ENCODE measurements at regions not wholly inside any gene's neighbourhood (a gene's known extent, or its start where the extent isn't known, plus 50 kb on each side); places are given as distances from the start of the nearest gene placed in this dataset.

DNA sequence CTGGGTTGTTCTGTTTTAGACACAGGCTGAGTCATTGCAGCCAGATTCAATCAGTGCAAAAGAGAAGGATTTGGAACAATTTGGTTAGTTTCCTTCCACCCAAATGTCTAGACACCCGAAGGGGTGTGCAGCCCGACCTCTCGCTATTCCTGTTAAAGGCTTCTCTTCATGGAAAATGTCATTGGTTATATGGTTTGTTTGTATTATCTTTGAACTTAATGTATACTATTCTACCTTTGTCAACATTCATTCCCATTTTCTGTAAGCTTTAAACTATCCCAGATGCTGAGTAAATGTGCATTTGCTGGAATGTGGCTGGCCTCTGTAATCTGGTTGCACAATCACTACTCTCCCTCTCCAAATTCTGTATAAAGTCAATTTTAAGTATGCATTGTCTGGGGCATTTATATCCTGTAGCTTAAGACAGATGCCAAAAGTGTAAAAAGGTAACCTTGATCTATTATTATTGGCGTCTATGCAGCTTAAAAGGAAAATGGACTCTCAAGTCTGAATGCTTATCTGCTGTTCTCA is 80.4 kb upstream of the RND3 start:
- no peak for DNase-seq

DNA sequence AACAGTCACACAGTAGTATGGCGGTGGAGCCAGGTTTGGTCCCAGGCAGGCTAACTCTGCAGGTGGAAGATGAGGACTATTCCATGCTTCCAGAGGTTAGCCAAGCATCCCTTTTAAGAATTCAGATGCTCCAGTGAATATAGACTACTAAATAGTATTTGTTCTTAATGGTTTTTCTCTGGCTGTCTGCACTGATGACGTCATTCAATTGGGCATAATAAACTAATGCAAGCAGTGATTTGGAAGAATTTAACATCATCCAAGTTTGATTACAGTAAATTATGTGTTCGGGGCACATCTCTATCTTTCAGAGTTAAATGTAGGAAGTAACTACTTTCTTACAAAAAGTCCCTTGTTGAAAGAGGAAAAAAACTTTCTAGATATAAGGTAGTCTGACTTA is 78.8 kb upstream of the RND3 start:
- no peak for DNase-seq

DNA sequence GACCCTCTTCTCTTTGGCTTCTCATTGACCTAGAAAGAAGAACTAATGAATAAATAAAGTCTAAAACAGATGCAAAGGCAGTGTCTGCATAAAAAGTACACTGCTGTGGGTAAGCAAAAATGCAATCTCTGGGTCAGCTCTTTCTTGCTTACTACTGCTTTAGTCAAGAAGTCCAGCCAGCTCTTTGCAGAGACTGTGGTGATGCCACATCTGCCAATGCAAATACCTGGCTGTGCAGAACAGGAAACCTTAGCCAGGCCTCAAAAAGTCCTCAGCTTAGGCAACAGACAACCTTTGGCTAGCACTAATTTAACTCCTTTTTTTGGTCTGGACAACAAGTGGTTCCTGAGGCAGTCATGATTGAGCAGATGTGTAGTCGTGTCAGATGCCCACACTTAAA is 73.6 kb upstream of the RND3 start:
- no peak for DNase-seq

DNA sequence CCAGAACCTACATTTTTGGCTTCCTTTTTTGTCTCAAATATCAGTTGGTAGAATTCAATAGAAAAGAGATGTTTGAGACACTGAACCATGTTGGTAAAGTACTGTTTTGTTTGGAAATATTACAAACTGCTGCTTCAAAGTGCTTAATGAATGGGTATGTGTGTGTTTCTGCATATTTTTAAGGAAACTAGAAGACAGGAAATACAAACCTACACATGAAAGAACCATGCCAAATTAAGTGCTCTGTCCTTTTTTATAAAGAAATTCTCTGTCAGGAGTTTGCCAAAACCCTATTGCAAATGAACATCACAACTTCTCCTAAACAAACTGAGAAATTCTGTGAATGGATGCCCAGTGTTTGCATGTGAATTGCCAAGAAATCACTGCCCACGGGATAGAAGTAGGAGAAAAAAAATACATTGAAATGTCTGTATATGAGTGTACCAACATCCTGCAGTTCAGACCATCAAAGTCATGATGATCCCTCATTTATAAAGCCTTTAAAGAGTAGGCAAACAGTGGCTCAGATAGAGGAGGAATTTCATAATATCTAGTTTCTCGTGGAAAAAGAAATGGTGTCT is 69.6 kb upstream of the RND3 start:
- no peak for DNase-seq

DNA sequence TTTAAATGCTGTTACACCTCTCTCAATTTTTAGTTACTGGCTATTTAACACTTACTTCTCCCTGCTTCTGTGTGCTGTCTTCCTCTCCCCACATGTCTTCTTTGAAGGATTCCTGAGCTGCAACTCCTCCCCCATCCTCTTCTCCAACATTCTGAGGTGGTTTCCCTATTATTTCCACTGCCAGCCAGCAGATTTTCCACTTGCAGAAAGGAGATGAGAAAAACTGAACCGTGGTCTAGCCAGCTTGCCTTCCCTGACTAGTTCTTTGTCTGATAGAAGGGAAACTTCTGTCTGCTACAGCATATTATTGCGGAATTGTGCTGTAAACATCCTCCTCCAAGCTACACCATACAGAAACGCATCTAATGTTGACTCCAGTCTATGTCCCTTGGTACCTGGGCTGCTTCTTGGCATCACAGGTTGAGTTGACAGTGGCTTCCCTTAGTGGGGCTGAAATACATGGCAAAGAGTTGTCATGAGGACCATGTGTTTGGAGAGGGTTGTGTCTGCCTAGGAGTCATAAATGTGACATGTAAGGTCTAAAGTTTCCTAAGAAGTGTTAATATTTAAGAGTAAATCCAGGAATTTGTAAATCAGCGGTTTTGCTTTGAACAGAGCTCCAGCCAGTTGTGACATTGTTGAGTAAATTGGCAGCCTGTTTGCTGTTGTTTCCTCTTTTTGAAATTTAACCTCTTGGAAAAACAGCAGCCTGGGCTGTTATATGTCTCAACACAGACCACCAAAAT is 68.3 kb upstream of the RND3 start:
- no peak for DNase-seq

DNA sequence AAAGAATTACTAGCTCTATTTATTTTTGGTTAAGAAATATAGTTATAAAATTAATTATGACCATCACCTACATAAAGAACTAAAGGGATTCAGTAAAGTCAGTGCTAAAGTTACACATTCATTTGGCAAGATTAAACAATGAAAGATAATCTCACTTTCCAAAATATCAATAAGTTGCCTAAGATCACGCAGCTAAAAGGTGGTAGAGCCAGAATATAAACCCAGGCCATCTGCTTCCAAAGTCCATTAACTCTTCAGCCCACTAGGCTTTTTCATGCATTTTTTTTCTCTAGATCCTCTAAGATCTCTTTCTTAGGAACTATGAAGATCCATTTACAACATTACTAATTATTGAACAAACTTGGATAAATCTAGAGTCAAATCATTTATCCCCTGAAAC is 66.6 kb upstream of the RND3 start:
- no peak for DNase-seq

DNA sequence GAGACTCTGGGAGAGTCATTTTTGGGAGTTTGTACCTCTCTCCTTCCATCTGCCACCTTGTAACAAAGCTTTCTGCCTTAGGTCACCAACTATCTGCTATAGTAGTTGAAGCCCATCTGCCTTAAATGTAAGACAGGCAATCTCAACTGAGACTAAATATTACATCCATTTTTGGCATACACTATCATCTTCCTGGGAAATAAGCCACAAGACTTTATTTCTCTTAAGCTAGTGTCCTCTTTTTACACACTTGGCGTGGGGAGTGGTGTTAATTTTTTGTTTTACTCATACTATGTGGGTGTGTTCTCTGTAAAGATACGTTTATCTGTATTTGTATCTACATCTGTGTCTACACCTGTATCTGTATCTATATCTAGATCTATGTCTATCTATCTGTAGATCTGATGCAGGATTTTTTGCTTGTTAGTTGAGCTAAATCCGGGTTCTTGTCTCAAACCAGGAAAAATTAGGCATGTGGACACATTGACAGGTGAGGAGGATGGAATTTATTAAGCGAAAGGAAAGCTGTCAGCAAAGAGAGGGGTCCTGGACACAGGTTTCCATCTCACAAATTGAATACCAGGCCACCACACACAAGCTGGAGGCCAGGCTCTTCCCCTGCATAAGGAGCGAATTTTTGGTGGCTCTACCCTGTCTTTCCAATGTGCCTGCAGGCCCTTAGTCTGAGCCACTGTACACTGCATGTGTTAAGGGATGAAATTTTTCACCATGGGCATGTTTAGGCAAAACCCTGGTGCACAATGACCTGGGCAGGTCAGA is 64.8 kb upstream of the RND3 start:
- no peak for DNase-seq

DNA sequence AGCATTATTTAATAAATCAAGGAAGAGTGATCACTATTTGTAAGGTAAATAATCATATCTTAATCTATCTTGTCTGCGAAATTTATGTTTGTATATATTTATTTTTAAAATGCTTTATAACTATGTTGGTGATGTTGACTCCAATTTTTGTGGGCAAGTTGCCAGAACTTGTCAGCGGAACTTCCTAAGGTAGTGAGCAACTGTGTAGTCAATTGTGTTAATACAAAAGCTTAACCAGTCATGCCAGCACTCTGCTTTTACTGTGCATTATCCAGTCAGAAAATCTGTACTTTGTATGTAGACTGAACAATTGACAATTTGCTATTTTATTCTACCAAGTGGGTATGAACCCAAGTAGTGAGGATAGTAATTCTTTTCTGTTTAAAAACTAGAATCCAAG is 61.9 kb upstream of the RND3 start:
- no peak for DNase-seq

DNA sequence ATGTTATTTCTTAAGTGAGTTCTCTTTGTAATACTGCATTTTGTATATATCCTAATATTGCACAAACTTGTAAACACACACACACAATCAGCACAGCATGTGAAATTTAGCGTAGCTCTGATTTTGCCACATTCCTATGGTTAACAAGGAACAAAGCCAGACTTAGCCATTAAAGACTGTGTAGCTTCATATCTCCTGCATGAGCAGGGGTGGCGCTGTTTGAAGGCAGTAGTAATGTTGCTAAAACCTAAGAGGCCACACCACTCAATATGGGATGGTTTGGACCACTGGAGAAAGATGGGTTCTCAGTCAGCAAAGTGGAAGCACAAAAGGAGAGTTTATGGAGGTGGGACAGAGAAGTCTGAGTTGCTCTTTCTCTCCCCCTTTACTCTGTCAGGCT is 61.1 kb upstream of the RND3 start:
- no peak for DNase-seq

DNA sequence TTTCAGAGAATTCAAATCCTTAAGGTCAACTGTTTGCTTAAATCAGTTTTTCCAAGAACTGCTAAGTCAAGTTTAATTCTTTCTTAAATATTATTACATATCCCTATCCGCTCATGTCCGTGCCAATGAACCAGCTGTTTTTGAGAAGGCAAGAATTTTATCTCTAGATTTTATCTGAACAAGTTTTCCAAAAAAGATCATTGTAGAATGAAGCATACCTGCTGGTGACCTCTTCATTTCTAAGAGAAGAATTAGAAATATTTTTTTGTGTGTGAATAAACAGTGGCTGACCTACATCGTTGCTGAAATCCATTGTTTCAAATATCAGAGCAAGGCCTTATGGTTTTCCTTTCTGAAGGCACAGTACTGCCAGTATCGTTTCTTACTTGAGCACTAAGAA is 58.4 kb upstream of the RND3 start:
- DNase-seq: no peak

DNA sequence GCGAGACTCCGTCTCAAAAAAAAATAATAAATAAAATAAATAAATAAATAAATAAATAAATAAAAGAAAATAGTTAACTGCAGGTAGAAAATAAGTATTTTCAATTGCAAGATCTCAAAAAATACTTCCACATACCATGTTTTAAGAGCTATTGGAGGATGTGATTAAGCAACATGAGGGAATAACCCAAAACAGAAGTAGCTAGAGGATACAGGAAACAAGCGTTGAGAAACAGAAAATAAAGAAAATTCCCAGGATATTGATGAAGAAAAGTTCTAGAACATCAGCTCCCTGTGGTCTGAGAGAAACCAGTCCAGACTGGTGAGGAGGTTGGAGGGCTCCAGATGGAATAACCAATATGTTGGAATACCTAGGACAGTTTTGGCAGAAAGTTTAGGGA is 57.3 kb upstream of the RND3 start:
- DNase-seq: no peak

DNA sequence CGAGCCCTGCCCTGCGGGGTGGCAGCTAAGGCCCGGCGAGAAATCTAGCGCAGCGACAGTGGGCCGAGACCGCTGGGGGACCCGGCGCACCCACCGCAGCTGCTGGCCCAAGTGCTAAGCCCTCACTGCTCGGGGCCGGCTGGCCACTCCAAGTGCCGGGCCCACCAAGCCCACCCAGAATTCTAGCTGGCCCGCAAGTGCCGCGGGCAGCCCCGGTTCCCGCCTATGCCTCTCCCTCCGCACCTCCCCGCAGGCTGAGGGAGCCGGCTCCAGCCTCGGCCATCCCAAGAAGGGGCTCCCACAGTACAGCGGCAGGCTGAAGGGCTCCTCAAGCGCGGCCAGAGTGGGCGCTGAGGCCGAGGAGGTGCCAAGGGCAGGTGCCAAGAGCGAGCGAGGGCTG is 55.2 kb upstream of the RND3 start:
- DNase-seq: no peak

DNA sequence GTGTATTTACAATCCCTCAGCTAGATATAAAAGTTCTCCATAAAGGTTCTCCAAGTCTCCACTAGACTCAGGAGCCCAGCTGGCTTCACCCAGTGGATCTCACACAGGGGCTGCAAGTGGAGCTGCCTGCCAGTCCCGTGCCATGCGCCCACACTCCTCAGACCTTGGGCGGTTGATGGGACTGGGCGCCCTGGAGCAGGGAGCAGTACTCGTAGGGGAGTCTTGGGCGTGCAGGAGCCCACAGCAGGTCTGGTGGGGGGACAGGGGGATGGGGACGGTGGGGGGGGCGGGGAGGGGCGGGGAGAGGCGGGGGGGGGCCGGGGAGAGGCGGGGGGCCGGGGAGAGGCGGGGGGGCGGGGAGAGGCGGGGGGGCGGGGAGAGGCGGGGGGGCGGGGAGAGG is 54.7 kb upstream of the RND3 start:
- no peak for DNase-seq

DNA sequence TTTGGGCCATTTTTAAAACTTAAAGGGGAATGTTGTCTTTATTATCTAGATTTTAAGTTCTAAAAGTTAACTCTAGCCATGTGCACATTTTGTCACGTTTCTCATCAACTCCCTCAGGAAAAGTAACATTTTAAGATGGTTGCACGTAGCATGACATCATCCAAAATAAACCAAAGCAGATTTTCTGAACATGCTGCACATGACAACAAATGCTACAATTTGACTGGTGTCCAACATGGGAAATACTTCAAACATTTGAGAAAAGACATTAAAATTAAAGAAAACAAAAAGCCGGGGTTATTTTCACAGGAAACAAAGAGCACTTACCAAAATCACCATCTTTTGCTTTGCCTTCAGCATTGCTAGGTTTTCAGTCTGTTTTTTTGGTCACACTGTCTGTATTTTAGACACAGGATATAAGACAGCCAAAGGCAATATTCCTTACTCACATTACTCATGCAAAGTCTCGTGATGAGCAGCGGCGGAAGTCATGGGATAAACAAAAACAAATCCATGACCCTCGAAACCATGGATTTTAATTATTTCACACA is 51.3 kb upstream of the RND3 start:
- no peak for DNase-seq
